ENCODE measurements at regions not wholly inside any gene's neighbourhood (a gene's known extent, or its start where the extent isn't known, plus 50 kb on each side); places are given as distances from the start of the nearest gene placed in this dataset.
"Not testable (repeated sequence)": the region's sequence is repeated elsewhere in the genome, so short reads cannot be mapped to it uniquely, and the experiment has no call there.

DNA sequence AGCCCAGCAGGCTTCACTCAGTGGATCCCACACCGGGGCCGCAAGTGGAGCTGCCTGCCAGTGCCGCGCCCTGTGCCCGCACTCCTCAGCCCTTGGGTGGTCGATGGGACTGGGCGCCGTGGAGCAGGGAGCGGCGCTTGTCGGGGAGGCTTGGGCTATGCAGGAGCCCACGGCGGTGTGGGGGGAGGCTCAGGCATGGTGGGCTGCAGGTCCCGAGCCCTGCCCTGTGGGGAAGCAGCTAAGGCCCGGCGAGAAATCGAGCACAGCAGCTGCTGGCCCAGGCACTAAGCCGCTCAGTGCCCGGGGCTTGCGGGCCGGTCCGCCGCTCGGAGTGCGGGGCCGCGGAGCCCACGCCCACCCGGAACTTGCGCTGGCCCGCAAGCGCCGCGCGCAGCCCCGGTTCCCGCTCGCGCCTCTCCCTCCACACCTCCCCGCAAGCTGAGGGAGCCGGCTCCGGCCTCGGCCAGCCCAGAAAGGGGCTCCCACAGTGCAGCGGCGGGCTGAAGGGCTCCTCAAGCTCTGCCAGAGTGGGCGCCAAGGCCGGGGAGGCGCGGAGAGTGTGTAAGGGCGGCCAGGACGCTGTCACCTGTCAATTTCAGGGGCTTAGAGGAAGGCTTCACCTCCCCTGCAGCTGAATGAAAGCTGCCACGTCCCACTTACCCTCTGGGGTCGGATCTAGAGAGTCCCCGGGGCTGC lies 157.3 kb downstream of the LY86 start:
- TF ChIP-seq, protein P1, sequence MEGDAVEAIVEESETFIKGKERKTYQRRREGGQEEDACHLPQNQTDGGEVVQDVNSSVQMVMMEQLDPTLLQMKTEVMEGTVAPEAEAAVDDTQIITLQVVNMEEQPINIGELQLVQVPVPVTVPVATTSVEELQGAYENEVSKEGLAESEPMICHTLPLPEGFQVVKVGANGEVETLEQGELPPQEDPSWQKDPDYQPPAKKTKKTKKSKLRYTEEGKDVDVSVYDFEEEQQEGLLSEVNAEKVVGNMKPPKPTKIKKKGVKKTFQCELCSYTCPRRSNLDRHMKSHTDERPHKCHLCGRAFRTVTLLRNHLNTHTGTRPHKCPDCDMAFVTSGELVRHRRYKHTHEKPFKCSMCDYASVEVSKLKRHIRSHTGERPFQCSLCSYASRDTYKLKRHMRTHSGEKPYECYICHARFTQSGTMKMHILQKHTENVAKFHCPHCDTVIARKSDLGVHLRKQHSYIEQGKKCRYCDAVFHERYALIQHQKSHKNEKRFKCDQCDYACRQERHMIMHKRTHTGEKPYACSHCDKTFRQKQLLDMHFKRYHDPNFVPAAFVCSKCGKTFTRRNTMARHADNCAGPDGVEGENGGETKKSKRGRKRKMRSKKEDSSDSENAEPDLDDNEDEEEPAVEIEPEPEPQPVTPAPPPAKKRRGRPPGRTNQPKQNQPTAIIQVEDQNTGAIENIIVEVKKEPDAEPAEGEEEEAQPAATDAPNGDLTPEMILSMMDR (IDR thresholded peaks at IDR 0.05; ENCODE audit: extremely low read depth in 1 of 2, insufficient read depth in 1 of 2, low read depth in 1 of 2, low read length in 2 of 2) = not testable (repeated sequence)
- TF ChIP-seq POLR2A (IDR thresholded peaks at IDR 0.05; ENCODE audit: low read depth, low read length); EZH2 (IDR thresholded peaks at IDR 0.05; ENCODE audit: borderline replicate concordance, low read depth, low read length, severe bottlenecking); JUN (IDR thresholded peaks at IDR 0.05; ENCODE audit: borderline replicate concordance, insufficient read depth, insufficient read length, low read depth): not testable (repeated sequence)
